ENCODE measurements at regions not wholly inside any gene's neighbourhood (a gene's known extent, or its start where the extent isn't known, plus 50 kb on each side); places are given as distances from the start of the nearest gene placed in this dataset.
A peak's percentile ranks its signal among the peaks of the same experiment; 100 is the strongest.

DNA sequence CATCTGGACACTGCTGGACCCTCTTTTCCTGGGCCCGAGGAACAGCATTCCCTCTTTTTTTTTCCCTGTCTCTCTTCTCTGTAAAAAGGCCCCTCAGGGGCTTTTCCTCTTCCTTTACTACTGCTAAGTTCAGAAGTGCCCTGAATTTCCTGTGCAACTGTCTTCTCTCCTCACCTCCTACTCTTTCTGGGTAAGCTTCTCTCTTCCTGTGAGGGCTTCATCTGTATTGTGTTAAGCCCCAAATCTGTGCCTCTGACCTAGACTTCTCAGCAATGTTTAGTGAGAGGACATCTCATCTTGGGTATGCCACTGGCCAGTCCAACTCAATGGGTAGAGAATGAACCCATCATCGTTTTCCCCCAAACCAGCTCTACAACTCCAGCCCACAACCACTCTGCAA lies 174.2 kb downstream of the PTEN start (continued):
- TF ChIP-seq, protein P1, sequence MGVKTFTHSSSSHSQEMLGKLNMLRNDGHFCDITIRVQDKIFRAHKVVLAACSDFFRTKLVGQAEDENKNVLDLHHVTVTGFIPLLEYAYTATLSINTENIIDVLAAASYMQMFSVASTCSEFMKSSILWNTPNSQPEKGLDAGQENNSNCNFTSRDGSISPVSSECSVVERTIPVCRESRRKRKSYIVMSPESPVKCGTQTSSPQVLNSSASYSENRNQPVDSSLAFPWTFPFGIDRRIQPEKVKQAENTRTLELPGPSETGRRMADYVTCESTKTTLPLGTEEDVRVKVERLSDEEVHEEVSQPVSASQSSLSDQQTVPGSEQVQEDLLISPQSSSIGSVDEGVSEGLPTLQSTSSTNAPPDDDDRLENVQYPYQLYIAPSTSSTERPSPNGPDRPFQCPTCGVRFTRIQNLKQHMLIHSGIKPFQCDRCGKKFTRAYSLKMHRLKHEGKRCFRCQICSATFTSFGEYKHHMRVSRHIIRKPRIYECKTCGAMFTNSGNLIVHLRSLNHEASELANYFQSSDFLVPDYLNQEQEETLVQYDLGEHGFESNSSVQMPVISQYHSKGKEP (tag by site-specific recombination; IDR thresholded peaks at IDR 0.05), result no peak
- TF ChIP-seq, protein P2, sequence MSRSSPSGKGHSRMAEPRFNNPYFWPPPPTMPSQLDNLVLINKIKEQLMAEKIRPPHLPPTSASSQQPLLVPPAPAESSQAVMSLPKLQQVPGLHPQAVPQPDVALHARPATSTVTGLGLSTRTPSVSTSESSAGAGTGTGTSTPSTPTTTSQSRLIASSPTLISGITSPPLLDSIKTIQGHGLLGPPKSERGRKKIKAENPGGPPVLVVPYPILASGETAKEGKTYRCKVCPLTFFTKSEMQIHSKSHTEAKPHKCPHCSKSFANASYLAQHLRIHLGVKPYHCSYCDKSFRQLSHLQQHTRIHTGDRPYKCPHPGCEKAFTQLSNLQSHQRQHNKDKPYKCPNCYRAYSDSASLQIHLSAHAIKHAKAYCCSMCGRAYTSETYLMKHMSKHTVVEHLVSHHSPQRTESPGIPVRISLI (tag by site-specific recombination; IDR thresholded peaks at IDR 0.05), result no peak
- no peak for TF ChIP-seq GLI4 (tag by site-specific recombination; IDR thresholded peaks at IDR 0.05)

DNA sequence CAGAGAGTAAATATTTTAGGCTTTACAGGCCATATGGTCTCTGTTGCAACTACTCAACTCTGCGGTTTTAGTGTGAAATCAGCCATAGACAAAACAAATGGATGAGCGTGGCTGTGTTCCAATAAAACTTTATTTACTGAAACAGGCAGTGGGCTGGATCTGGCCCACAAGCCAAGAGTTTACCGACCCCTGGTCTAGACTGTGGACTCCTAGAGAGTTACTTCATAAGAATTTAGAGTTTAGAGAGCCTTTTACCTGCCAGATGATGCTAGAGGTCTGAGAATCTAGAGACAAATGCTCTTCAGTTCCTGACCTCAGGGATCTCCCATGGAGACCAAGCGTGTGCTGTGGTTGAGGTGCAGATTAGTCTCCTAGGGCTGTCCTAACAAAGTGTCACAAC lies 174.8 kb downstream of the PTEN start:
- no peak overlapping the region for H3K4me3 ChIP-seq (ENCODE audit: low read depth, low read length)
- CTCF ChIA-PET, result interaction anchor here (0.6 kb wide), 1 partner anchor 175 kb away, joined by 4 read pairs; the partner anchor contains the start of genes KLLN and PTEN
- POLR2A ChIA-PET, result no interaction called here
- peaks cover 12% of the 10 kb centered on the region for H3K4me1 ChIP-seq (ENCODE audit: control insufficient read depth, insufficient read depth, low read length)
- H3K9me3 ChIP-seq (ENCODE audit: control insufficient read depth, insufficient read depth, low read depth, low read length), result no peaks in the 10 kb centered on the region
- TF ChIP-seq ZNF529 (tag by site-specific recombination; IDR thresholded peaks at IDR 0.05; ENCODE audit: insufficient replicate concordance) (no peak), ZNF433 (tag by site-specific recombination; IDR thresholded peaks at IDR 0.05; ENCODE audit: low read depth) (no peak), MYNN (tag by site-specific recombination; IDR thresholded peaks at IDR 0.05; ENCODE audit: borderline replicate concordance) (no peak), SP2 (tag by site-specific recombination; IDR thresholded peaks at IDR 0.05) (no peak), GLIS1 (tag by site-specific recombination; IDR thresholded peaks at IDR 0.05) (peak; percentile 44; the same call in 1 of the 2 replicates), ZNF791 (tag by site-specific recombination; IDR thresholded peaks at IDR 0.05) (no peak), ZBTB20 (tag by site-specific recombination; IDR thresholded peaks at IDR 0.05) (no peak), REPIN1 (tag by site-specific recombination; IDR thresholded peaks at IDR 0.05; ENCODE audit: low read depth) (no peak), ZFP41 (tag by site-specific recombination; IDR thresholded peaks at IDR 0.05; ENCODE audit: borderline replicate concordance) (no peak), HOXA7 (CRISPR knock-in tag; IDR thresholded peaks at IDR 0.05; ENCODE audit: borderline replicate concordance) (no peak), MZF1 (tag by site-specific recombination; IDR thresholded peaks at IDR 0.05; ENCODE audit: borderline replicate concordance) (0 out of 2 replicates have a peak, but pooled peaks have one; percentile 25), ZNF621 (tag by site-specific recombination; IDR thresholded peaks at IDR 0.05) (no peak), ZNF830 (tag by site-specific recombination; IDR thresholded peaks at IDR 0.05; ENCODE audit: low read depth) (no peak), FEZF1 (tag by site-specific recombination; IDR thresholded peaks at IDR 0.05) (peak; percentile 58; the same call in 1 of the 2 replicates), ZNF292 (tag by site-specific recombination; IDR thresholded peaks at IDR 0.05; ENCODE audit: borderline replicate concordance, low read depth) (no peak), ZFP69B (tag by site-specific recombination; IDR thresholded peaks at IDR 0.05) (no peak)
- TF ChIP-seq, protein P3, sequence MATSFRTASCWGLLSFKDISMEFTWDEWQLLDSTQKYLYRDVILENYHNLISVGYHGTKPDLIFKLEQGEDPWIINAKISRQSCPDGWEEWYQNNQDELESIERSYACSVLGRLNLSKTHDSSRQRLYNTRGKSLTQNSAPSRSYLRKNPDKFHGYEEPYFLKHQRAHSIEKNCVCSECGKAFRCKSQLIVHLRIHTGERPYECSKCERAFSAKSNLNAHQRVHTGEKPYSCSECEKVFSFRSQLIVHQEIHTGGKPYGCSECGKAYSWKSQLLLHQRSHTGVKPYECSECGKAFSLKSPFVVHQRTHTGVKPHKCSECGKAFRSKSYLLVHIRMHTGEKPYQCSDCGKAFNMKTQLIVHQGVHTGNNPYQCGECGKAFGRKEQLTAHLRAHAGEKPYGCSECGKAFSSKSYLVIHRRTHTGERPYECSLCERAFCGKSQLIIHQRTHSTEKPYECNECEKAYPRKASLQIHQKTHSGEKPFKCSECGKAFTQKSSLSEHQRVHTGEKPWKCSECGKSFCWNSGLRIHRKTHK (tag by site-specific recombination; IDR thresholded peaks at IDR 0.05), result no peak
- TF ChIP-seq, protein P4, sequence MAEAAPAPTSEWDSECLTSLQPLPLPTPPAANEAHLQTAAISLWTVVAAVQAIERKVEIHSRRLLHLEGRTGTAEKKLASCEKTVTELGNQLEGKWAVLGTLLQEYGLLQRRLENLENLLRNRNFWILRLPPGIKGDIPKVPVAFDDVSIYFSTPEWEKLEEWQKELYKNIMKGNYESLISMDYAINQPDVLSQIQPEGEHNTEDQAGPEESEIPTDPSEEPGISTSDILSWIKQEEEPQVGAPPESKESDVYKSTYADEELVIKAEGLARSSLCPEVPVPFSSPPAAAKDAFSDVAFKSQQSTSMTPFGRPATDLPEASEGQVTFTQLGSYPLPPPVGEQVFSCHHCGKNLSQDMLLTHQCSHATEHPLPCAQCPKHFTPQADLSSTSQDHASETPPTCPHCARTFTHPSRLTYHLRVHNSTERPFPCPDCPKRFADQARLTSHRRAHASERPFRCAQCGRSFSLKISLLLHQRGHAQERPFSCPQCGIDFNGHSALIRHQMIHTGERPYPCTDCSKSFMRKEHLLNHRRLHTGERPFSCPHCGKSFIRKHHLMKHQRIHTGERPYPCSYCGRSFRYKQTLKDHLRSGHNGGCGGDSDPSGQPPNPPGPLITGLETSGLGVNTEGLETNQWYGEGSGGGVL (tag by site-specific recombination; IDR thresholded peaks at IDR 0.05), result no peak
- TF ChIP-seq, protein P5, sequence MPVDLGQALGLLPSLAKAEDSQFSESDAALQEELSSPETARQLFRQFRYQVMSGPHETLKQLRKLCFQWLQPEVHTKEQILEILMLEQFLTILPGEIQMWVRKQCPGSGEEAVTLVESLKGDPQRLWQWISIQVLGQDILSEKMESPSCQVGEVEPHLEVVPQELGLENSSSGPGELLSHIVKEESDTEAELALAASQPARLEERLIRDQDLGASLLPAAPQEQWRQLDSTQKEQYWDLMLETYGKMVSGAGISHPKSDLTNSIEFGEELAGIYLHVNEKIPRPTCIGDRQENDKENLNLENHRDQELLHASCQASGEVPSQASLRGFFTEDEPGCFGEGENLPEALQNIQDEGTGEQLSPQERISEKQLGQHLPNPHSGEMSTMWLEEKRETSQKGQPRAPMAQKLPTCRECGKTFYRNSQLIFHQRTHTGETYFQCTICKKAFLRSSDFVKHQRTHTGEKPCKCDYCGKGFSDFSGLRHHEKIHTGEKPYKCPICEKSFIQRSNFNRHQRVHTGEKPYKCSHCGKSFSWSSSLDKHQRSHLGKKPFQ (tag by site-specific recombination; IDR thresholded peaks at IDR 0.05), result no peak
- TF ChIP-seq, protein P1 (tag by site-specific recombination; IDR thresholded peaks at IDR 0.05), result 0 out of 2 replicates have a peak, but pooled peaks have one; percentile 27
- TF ChIP-seq, protein P6, sequence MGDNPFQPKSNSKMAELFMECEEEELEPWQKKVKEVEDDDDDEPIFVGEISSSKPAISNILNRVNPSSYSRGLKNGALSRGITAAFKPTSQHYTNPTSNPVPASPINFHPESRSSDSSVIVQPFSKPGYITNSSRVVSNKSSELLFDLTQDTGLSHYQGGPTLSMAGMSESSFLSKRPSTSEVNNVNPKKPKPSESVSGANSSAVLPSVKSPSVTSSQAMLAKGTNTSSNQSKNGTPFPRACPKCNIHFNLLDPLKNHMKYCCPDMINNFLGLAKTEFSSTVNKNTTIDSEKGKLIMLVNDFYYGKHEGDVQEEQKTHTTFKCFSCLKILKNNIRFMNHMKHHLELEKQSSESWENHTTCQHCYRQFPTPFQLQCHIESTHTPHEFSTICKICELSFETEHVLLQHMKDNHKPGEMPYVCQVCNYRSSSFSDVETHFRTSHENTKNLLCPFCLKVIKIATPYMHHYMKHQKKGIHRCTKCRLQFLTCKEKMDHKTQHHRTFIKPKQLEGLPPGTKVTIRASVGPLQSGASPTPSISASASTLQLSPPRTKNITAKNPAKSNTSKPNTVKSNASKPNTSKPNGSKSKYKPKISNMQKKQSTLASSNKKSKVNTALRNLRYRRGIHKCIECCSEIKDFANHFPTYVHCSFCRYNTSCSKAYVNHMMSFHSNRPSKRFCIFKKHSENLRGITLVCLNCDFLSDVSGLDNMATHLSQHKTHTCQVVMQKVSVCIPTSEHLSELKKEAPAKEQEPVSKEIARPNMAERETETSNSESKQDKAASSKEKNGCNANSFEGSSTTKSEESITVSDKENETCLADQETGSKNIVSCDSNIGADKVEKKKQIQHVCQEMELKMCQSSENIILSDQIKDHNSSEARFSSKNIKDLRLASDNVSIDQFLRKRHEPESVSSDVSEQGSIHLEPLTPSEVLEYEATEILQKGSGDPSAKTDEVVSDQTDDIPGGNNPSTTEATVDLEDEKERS (tag by site-specific recombination; IDR thresholded peaks at IDR 0.05), result no peak
- no peaks in the 10 kb centered on the region for H3K36me3 ChIP-seq (ENCODE audit: control insufficient read depth in 2 of 2, insufficient read depth in 1 of 2, low read length in 2 of 2)
- 0 out of 2 replicates have a peak overlapping the region, but pooled peaks have one; percentile 28 for H3K27ac ChIP-seq (ENCODE audit: extremely low read depth, low read depth, low read length)
